GM19438 (cell line): ENCODE measurements at regions not wholly inside any gene's neighbourhood (a gene's known extent, or its start where the extent isn't known, plus 50 kb on each side); places are given as distances from the start of the nearest gene placed in this dataset.
A peak's percentile ranks its signal among the peaks of the same experiment; 100 is the strongest.

Experiments
- ATAC-seq: cut with Tn5 transposase; IDR thresholded peaks from one replicate; pipeline ENCODE4 v1.9.1; 2021; ENCODE audit warnings: low read depth; ENCODE audit not compliant: unreplicated experiment

- no peak for ATAC-seq
Measured at GRCh38 chr6:132934496-132934895, 120.1 kb downstream of the RPS12 start.

DNA sequence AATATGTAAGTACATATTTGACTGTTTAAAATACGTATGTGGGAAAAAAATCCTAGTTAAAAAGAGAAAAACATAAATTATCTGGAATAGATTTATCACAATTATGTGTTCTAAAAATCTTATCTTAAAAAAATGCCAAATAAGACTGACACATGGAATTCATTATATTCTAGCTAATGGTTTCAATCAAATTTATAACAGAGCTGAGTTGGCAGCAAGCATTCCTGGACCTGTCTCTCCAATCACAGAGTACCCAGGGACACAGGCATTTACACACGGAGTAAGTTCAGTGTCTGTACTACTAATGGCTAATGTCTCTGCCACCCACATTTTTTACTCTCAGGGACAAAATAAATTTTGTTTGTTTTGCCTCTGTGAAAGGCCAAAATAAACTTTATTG is 122.3 kb downstream of the RPS12 start:
- no peak for ATAC-seq

DNA sequence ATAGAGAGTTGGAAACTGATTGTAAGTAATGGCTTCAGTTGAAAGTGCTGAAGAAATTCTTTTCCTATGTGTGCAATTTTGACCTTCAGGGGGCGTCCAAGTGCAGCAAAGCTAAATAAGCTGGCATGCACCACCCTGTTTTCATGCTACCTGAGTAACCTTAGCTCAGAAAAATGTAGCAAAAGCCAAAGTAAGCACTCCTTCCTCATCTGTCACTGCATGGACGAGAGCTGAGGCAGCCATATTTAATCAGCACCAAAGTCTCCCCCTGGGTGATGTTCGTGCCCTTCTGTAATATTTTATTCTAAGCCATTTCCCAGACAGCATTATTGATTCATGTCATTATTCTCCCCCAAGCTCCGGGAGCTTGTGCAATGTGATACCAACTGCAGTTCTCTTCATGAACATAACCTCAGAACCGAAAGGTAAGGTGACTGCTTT is 123.1 kb downstream of the RPS12 start:
- ATAC-seq = no peak

DNA sequence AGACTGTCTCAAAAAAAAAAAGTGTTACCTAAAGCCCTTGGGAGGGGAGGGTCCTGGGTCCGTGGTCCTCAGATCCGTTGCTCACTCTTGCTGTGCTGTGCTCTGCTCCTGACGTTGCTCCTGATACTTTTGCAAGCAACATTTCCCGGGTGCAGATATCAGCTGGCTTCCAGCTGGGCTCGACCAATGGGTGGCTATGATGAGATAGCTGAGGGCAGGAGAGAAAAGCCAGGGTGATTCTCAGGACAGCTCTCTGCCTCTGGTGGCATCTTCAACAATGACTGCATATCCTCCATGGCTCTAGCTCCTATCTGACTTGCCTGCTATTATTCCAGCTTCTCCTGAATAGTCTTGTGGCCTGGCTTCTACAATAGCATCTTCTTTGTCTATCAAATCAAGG is 134.5 kb downstream of the RPS12 start:
- no peak for ATAC-seq

GRCh38 chr6:132950566-132950965 is 136.2 kb downstream of the RPS12 start:
- no peak for ATAC-seq

DNA sequence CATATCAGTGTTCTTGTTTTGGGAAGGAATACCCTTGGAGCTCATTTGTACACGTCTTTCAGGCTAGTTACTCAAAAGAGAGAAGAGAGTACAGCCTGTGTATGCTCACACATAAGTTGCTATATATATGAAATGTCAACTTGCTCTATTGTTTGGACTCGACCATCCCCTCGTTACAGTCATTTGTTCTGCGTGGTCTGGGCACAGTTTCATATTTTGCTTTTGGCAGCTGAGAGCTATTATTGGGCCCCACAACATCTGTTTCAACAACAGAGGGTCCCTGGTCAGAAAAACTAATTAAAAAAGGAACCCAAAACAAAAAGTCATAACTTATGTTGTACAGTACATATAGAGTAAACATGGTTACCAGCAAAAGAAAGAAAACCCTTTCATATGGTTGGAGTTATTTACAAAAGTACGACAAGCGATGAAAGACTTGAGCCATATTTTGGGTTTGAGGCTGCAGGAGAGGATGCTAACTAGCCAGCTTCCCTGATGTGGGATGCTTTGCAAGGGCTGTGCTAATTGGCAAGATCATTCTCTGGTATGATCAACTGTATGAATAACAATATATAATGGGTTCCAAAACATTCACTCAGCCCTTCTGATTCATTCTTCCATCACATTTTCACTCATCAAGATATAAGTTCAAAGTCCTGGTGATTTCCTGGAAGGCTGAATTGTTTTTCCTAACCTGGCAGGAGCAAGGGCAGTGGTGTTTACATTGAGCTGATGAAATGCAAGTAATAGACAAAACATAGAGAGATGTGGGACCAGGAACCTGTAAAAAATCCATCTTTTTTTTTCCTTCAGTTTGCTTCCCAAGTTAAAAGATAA is 137.9 kb downstream of the RPS12 start:
- no peak for ATAC-seq

DNA sequence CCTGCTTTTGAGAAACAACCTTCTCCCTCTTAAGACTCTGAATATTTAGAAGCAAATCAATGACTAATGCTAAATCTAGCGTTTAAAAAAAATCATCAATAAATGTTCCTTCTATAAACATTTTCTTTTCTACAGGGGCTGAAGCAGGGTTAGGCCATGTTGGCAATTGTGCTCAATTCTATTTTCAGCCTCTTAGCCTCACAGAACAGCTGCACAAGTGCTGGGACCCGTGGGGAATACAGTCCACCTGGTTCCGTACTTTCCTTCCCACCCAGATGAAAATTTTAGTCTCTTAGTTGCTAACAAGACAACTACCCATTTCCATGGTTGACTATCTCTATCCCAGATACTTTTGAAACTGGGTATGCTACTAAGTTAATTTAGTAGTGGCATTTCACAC is 138.6 kb downstream of the RPS12 start:
- no peak for ATAC-seq

DNA sequence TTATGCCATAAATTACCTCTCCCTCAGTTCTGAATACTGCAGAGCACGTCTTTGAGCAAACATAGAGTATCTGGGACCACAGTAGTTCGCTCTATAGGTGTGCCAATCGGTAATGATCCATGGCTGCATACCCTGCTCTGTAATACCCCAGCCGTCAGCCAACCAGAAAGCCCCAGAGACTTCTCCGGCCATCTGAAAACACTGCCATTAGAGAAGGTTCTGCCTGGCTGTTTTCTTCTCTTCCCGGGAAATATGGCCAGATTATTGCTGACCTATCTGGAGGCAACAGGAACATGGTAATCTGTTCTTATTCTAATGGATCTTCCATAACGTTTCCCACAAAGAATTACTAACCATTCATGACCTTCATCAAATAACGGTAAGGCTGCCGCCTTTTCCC is 139.9 kb downstream of the RPS12 start:
- ATAC-seq = no peak

GRCh38 chr6:132954936-132955335 is 140.6 kb downstream of the RPS12 start:
- no peak for ATAC-seq

- no peak for ATAC-seq
Measured at GRCh38 chr6:132959639-132960326, 145.4 kb downstream of the RPS12 start.

DNA sequence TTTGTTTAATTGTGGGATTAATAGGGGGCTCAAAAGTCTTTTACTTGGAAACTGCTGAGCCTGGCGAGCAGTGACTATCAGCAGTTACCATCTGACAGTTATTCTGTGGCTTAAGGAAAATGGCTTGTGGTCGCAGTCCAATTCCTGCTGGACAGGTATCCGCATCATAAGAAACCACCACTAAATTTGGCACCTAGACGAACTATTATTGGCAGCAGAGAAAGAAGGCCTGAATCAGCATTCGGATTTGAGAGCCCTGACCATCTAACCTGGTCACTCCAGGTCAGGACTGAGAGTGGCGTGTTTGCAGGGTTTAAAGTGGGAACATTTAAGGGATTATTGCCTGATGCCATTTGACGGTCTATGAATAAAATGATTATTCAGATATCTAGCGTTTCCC is 146.4 kb downstream of the RPS12 start:
- no peak for ATAC-seq

- ATAC-seq = no peak
Measured at GRCh38 chr6:132961122-132961521, 146.8 kb downstream of the RPS12 start.

- no peak for ATAC-seq
Measured at GRCh38 chr6:132961610-132962009, 147.2 kb downstream of the RPS12 start.

DNA sequence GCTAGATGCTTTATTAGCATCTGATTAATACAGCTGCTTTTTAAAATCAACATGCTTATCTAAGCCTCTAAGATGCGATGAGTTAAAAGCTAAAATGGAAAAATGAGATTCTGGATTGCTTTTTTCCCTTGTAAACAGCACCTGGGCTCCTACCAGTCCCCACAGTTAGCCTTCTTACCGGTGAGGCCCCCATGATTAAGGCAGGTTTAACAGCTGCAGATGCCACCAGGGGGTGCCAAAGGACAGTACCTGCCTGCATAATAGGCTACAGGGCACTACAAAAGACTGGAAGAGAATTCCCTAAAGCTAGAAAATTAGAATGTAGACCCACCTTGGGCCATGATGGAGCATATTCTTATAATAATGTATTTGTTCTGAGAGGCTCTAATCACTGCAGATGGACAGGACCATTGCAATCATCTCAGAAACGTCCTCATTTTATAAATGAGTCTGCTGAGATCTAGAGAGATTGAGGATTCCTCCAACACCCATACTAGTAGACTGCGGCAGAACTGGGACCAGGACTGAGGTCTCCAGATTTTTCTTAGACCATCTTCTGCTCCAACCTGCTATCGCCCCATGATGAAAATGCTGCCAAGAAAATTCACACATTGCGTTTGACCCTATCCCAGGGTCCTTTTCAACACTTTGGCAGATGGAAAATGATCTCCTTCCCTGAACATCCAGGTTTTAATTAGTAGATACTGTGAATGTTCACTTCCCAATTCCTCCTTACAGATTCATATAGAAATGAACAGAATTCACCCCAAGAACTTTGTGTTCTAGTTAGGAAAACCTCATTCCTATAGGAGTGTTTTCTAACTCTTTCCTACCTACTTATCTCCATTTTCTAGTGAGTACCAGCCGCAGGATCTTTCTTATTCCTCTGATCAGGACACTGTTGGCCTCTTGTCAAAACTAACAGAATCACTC is 148.8 kb downstream of the RPS12 start:
- ATAC-seq = peak; percentile 69

DNA sequence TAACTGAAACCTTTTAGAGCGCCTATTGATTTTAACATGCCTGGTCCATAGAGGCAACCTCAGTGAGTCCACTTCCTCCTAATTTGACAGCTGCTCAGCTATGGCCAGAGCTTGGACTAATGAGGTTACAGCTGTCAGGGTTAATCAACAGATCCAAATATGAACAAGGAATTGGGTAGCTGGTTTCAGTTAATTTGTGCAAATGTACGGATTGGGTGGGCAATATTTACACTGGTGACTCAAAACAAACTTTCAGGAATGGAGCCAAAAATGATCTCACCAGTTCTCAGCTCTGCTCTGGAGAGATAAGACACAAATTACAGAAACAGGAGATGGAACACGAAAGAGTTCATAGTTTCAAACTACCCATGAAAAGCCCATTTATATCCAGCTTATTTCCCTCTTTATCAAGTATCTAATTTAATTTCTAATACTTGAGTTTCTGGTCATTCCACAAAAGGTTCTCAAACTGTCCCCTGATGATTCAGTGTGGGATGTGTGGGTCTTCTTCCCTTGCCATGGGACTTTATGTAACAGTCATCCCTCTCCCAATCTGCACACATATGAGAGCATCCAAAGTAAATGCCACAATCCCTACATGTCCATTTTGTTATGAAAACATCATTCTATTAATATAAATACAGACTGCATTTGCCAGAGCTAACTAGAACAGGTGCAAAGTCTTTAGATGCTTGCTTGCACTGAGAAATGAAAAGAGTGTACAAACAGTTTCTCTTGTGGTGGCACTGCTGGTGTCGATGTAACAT is 149.9 kb downstream of the RPS12 start:
- no peak for ATAC-seq

DNA sequence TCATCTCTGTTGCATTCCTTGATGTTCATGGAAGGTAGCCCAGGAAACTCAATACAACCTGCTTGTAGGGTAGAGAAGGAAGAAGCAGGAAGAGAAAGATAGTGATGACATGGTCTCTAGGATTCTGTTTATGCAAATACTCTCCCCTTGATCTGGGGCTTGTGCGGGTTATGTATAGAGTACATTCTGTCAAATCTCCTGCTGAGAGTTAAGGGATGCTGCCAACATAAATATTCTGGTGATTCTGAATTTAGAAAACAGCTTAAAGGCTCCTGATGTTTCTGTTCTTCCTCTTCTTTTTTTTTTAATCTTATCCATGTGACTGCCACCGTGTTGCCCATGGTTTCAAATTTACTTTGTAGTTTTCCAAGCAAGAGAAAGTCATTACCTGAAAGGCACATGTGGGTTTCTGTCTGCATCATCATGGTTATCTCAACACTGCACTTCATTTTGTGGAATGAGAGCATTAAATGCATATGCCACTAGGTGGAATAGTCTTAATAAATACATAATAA is 150.6 kb downstream of the RPS12 start:
- no peak for ATAC-seq

DNA sequence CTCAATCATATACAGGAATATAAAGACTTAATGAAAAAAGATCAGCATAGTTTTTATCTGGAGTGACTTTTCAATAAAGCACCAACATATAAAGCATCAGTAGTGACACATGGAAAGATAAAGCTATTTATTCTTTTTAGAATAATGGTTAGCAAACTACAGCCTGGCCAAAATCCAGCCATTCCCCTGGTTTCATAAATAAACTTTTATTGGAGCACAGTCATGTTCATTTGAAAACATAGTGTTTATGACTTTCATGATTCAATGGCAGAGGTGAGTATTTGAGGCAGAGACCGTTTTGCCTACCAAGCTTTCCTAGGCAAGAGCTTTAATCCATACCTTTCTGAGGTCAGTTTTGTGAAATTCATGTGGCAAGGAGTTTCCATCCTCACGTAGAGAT is 153.5 kb downstream of the RPS12 start:
- ATAC-seq = no peak

GRCh38 chr6:132968419-132968950 is 154.1 kb downstream of the RPS12 start:
- no peak for ATAC-seq

GRCh38 chr6:132969196-132969595 is 154.8 kb downstream of the RPS12 start:
- no peak for ATAC-seq

DNA sequence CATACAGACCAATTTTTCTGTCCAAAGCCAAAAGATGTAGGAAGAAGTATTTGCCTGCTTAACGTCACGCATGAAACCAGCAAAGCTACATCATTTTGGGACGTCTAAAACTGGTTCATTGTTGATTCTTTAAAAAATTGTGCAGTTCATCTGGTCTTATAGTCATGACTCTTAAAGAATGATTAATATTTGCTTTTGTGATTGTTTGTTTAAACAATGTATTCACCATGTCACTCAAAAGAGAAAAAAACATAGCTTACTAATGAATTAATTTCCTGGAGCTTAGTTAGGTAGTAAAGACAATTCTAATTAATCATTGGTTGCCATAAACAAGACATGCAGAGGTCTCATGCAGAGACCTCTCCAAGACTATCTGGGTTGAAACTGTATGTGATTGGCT is 157.3 kb downstream of the RPS12 start:
- no peak for ATAC-seq
